OCI-LY7 (cell line): ENCODE measurements at regions not wholly inside any gene's neighbourhood (a gene's known extent, or its start where the extent isn't known, plus 50 kb on each side); places are given as distances from the start of the nearest gene placed in this dataset.

Source experiments
- EZH2phosphoT487 ChIP-seq: fragments of 200-600 bp; sonication (generic); IDR thresholded peaks from 2 replicates; pipeline ENCODE4 v1.6.1; 2018; ENCODE audit warnings: low read depth, borderline replicate concordance, mild to moderate bottlenecking, mixed run types, antibody characterized with exemption, low read length, moderate library complexity, mixed read lengths
- TF ChIP-seq, protein P1 (sequence below): fragments of 200-600 bp; sonication (generic); conservative IDR thresholded peaks from 2 replicates; pipeline ENCODE4 v1.5.1; 2014; ENCODE audit warnings: mild to moderate bottlenecking, antibody characterized with exemption, low read length, moderate library complexity, mixed read lengths

DNA sequence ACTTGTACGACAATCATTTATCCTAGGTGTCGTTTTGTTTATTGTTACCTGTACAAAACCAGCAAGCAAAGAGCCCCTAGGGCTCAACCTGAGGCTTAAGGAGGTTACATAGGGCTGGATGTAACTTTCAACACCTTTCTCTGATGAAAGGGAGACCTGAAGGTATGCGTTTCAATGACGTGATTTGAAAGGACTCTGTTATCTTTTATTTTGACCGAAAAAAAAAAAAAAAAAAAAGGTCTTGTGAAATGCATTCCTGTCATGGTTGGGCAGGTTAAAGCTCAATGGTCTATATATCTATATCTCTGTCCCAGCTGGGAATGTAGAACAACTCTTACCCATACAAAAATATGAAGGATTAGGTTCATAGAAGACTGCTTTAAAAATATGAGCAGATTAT lies 78.7 kb upstream of the SASH1 start:
- TF ChIP-seq, protein P1, sequence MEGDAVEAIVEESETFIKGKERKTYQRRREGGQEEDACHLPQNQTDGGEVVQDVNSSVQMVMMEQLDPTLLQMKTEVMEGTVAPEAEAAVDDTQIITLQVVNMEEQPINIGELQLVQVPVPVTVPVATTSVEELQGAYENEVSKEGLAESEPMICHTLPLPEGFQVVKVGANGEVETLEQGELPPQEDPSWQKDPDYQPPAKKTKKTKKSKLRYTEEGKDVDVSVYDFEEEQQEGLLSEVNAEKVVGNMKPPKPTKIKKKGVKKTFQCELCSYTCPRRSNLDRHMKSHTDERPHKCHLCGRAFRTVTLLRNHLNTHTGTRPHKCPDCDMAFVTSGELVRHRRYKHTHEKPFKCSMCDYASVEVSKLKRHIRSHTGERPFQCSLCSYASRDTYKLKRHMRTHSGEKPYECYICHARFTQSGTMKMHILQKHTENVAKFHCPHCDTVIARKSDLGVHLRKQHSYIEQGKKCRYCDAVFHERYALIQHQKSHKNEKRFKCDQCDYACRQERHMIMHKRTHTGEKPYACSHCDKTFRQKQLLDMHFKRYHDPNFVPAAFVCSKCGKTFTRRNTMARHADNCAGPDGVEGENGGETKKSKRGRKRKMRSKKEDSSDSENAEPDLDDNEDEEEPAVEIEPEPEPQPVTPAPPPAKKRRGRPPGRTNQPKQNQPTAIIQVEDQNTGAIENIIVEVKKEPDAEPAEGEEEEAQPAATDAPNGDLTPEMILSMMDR: no peak
- no peak for TF ChIP-seq EZH2phosphoT487
